K562 (cell line): ENCODE measurements at regions not wholly inside any gene's neighbourhood (a gene's known extent, or its start where the extent isn't known, plus 50 kb on each side); places are given as distances from the start of the nearest gene placed in this dataset.

Experiments
- ATAC-seq: fragments of 200-7000 bp; cut with Tn5 transposase; 3 replicates; pipeline ENCODE4 v1.9.1; 2020; ENCODE audit warnings: moderate library complexity
- BruUV-seq: library from RNA; stranded (reverse); fragments of 400-500 nt; replicated peaks from 2 replicates; lab custom pipeline; 2021; lab: Mats Ljungman, UMichigan
- CTCF ChIA-PET: fragments of 300-600 bp; formaldehyde crosslinking; extraction: SDS; loops from one replicate; lab custom pipeline; 2021; ENCODE audit warnings: low intra/inter-chr PET ratio; lab: Yijun Ruan, JAX
- POLR2A ChIA-PET: fragments of 300-600, 350-650 bp; sonication (Branson Sonifier 250); formaldehyde crosslinking; extraction: SDS; loops from one replicate; lab custom pipeline; 2021; ENCODE audit warnings: antibody characterized with exemption, inconsistent platforms; lab: Yijun Ruan, JAX
- DNase-seq, 4 experiments: peaks; one replicate each; pipeline versions ENCODE4 v3.0.0 to v3.0.0-alpha.2; 2011 to 2018; ENCODE audit warnings: low spot score in 3 of 4, mixed read lengths in 3 of 4; ENCODE audit errors: extremely low read depth in 1 of 4
- FAIRE-seq: peaks from 2 replicates; lab custom pipeline; 2011; peaks lifted over from hg19 to GRCh38; lab: Jason Lieb, UNC
- H2AFZ ChIP-seq: 2 replicates; pipeline ENCODE4 v1.6.0; 2011; ENCODE audit warnings: low read depth, low read length, control low read depth, inconsistent platforms
- H3K27ac ChIP-seq: fragments of 200-600 bp; 3 replicates; pipeline ENCODE4 v1.8.0; 2011; ENCODE audit warnings: low read depth, mild to moderate bottlenecking, control low read depth, inconsistent platforms, low read length, moderate library complexity, mixed read lengths; ENCODE audit errors: extremely low read depth
- H3K27me3 ChIP-seq, 2 experiments: fragments of 300-600 bp in 1 of 2; 2 replicates in 1 of 2; 3 replicates in 1 of 2; pipeline versions ENCODE4 v1.6.0 to v1.8.0; 2011; ENCODE audit warnings: inconsistent platforms in 2 of 2, low read length in 2 of 2, mild to moderate bottlenecking in 1 of 2, mixed read lengths in 1 of 2, moderate library complexity in 1 of 2; ENCODE audit not compliant: control insufficient read depth in 2 of 2, insufficient read depth in 2 of 2
- H3K36me3 ChIP-seq: fragments of 300-600 bp; 3 replicates; pipeline ENCODE4 v1.8.0; 2011; ENCODE audit warnings: mild to moderate bottlenecking, low read length, inconsistent platforms; ENCODE audit not compliant: control insufficient read depth, insufficient read depth
- H3K4me1 ChIP-seq, 2 experiments: fragments of 200-600 bp in 1 of 2; replicated peaks in 1 of 2; 2 replicates in 1 of 2; 3 replicates in 1 of 2; pipeline versions ENCODE4 v1.5.1 to v1.8.0; 2011; ENCODE audit warnings: inconsistent platforms in 2 of 2, low read length in 2 of 2, mild to moderate bottlenecking in 1 of 2, mixed read lengths in 1 of 2, moderate library complexity in 1 of 2; ENCODE audit not compliant: control insufficient read depth in 2 of 2, insufficient read depth in 2 of 2
- H3K4me2 ChIP-seq: 2 replicates; pipeline ENCODE4 v1.6.1; 2011; ENCODE audit warnings: low read length, control low read depth, inconsistent platforms, mixed read lengths; ENCODE audit not compliant: insufficient read depth
- H3K4me3 ChIP-seq: fragments of 200-600 bp; sonication (generic), shearing (Covaris generic); 2 replicates; pipeline ENCODE4 v1.5.1; 2016; ENCODE audit warnings: control low read depth, inconsistent platforms
- H3K79me2 ChIP-seq: fragments of 200-600 bp; 3 replicates; pipeline ENCODE4 v1.8.0; 2011; ENCODE audit warnings: low read length, inconsistent platforms; ENCODE audit not compliant: control insufficient read depth, insufficient read depth
- H3K9ac ChIP-seq, 2 experiments: 2 replicates each; pipeline versions ENCODE4 v1.6.0 to v1.6.1; 2011; ENCODE audit warnings: low read depth in 2 of 2, low read length in 2 of 2, control low read depth in 1 of 2, inconsistent platforms in 1 of 2, mild to moderate bottlenecking in 1 of 2, mixed read lengths in 1 of 2; ENCODE audit not compliant: insufficient read depth in 1 of 2
- H3K9me1 ChIP-seq: one replicate; pipeline ENCODE4 v1.6.0; 2011; ENCODE audit warnings: inconsistent platforms, mild to moderate bottlenecking, low read length, moderate library complexity; ENCODE audit not compliant: control insufficient read depth, insufficient read depth
- H3K9me3 ChIP-seq: replicated peaks from 2 replicates; pipeline ENCODE4 v1.5.1; 2011; ENCODE audit warnings: low read depth, low read length, inconsistent platforms; ENCODE audit not compliant: control insufficient read depth, insufficient read depth
- H4K20me1 ChIP-seq: replicated peaks from 2 replicates; pipeline ENCODE4 v1.6.1; 2011; ENCODE audit warnings: low read length, inconsistent platforms, mixed read lengths; ENCODE audit not compliant: control insufficient read depth, insufficient read depth
- CBX5 ChIP-seq: IDR thresholded peaks from 2 replicates; pipeline ENCODE4 v1.6.1; 2014; ENCODE audit warnings: low read depth, borderline replicate concordance
- CHD4 ChIP-seq: fragments of 200-600 bp; sonication (generic); IDR thresholded peaks from 3 replicates; pipeline ENCODE4 v1.6.1; 2012; ENCODE audit warnings: low read depth, mild to moderate bottlenecking, mixed read lengths, low read length, inconsistent platforms; ENCODE audit not compliant: insufficient read depth, insufficient replicate concordance, poor library complexity, severe bottlenecking
- FOXM1 ChIP-seq, 2 experiments: fragments of 450-650 bp in 1 of 2; sonication (generic) in 1 of 2; formaldehyde crosslinking in 1 of 2; IDR thresholded peaks; 2 replicates each; pipeline versions ENCODE4 v1.6.1 to v1.9.0; 2017 to 2022; ENCODE audit warnings: low read depth in 2 of 2, mild to moderate bottlenecking in 2 of 2, missing genetic modification reagents in 1 of 2, moderate library complexity in 1 of 2
- KAT2B ChIP-seq: IDR thresholded peaks from one replicate; pipeline ENCODE4 v1.6.1; 2012; ENCODE audit warnings: low read depth, mild to moderate bottlenecking, control low read depth, inconsistent platforms, low read length, moderate library complexity
- KLF6 ChIP-seq: fragments of 250-450 bp; sonication (Bioruptor Pico); IDR thresholded peaks from 2 replicates; pipeline ENCODE4 v1.4.0; 2020; ENCODE audit warnings: mild to moderate bottlenecking, moderate library complexity, borderline replicate concordance
- MAFF ChIP-seq: IDR thresholded peaks from 2 replicates; pipeline ENCODE4 v1.6.1; 2012; ENCODE audit warnings: low read length, improper control_type of control experiment
- MCM3 ChIP-seq: fragments of 450-650 bp; IDR thresholded peaks from 2 replicates; pipeline ENCODE4 v1.6.1; 2016
- NFIC ChIP-seq: fragments of 450-650 bp; IDR thresholded peaks from 2 replicates; pipeline ENCODE4 v1.6.1; 2017; ENCODE audit warnings: mild to moderate bottlenecking, inconsistent platforms
- NKRF ChIP-seq: fragments of 450-650 bp; IDR thresholded peaks from 2 replicates; pipeline ENCODE4 v1.6.1; 2016; ENCODE audit warnings: borderline replicate concordance
- POLR3G ChIP-seq: IDR thresholded peaks from 2 replicates; pipeline ENCODE4 v1.6.1; 2011; ENCODE audit not compliant: insufficient read length, insufficient replicate concordance; ENCODE audit errors: extremely low read depth
- RBFOX2 ChIP-seq: fragments of 200-400 bp; formaldehyde crosslinking; IDR thresholded peaks from 2 replicates; pipeline ENCODE4 v1.6.1; 2017; ENCODE audit warnings: low read depth, mild to moderate bottlenecking, low read length, moderate library complexity
- RBM15 ChIP-seq: fragments of 200-400 bp; formaldehyde crosslinking; IDR thresholded peaks from 2 replicates; pipeline ENCODE4 v1.6.1; 2018; ENCODE audit warnings: mild to moderate bottlenecking, low read length, moderate library complexity; ENCODE audit not compliant: insufficient read depth
- SRSF3 ChIP-seq: fragments of 200-400 bp; formaldehyde crosslinking; IDR thresholded peaks from 2 replicates; pipeline ENCODE4 v1.6.1; 2016; ENCODE audit warnings: mild to moderate bottlenecking, low read length, moderate library complexity; ENCODE audit not compliant: insufficient read depth
- YY1 ChIP-seq, 3 experiments: IDR thresholded peaks; 2 replicates each; pipeline ENCODE4 v1.6.1; 2011; ENCODE audit warnings: low read length in 2 of 3, mild to moderate bottlenecking in 2 of 3, moderate library complexity in 2 of 3, borderline replicate concordance in 1 of 3, control low read depth in 1 of 3, low read depth in 1 of 3; ENCODE audit not compliant: insufficient read depth in 3 of 3, insufficient replicate concordance in 2 of 3, control insufficient read depth in 1 of 3, insufficient read length in 1 of 3; ENCODE audit errors: extremely low read depth in 1 of 3
- ZNF133 ChIP-seq: fragments of 250-450 bp; sonication (Bioruptor Pico); IDR thresholded peaks from 2 replicates; pipeline ENCODE4 v1.4.0; 2020; ENCODE audit warnings: mild to moderate bottlenecking
- ZNF140 ChIP-seq: fragments of 250-450 bp; sonication (Bioruptor Pico); IDR thresholded peaks from 2 replicates; pipeline ENCODE4 v1.8.0; 2021; ENCODE audit warnings: moderate library complexity, mild to moderate bottlenecking, inconsistent platforms
- ZNF197 ChIP-seq: fragments of 200-800 bp; sonication (Bioruptor generic); IDR thresholded peaks from 2 replicates; pipeline ENCODE4 v1.6.1; 2016; ENCODE audit warnings: low read depth, missing genetic modification characterization, missing compliant biosample characterization
- ZNF23 ChIP-seq: fragments of 250-450 bp; sonication (Bioruptor Pico); IDR thresholded peaks from 2 replicates; pipeline ENCODE4 v1.4.0; 2020; ENCODE audit warnings: mild to moderate bottlenecking
- WGBS: fragments of 100-300 bp; shearing (Covaris generic); methylation state at CpG from one replicate; pipeline ENCODE4 v1.1.6; 2016; ENCODE audit warnings: low coverage, mixed read lengths; ENCODE audit not compliant: insufficient coverage; ENCODE audit errors: missing lambda C conversion rate; 5-methylcytosine and 5-hydroxymethylcytosine counted together
- in situ Hi-C: fragments of 300-500 bp; cut with MboI; formaldehyde crosslinking; loops from 4 replicates; pipeline ENCODE4 v1.15.0; 2018; ENCODE audit warnings: inconsistent platforms, mixed read lengths
- intact Hi-C: fragments of 100-400 bp; cut with micrococcal nuclease; formaldehyde crosslinking; loops from 2 replicates; pipeline ENCODE4 v1.14.2; 2022
- TF ChIP-seq, protein P1 (sequence below): fragments of 450-650 bp; formaldehyde crosslinking; IDR thresholded peaks from 2 replicates; pipeline ENCODE4 v1.4.0; 2020; ENCODE audit warnings: mild to moderate bottlenecking, moderate library complexity

- POLR2A ChIA-PET, result no interaction called here
- Histone ChIP-seq H3K36me3 (no peaks in the 10 kb centered on the region), H2AFZ (no peak overlapping the region), H3K9me1 (no peaks in the 10 kb centered on the region), H3K27me3 (no peaks in the 10 kb centered on the region), H3K4me3 (no peak overlapping the region), H4K20me1 (no peaks in the 10 kb centered on the region), H3K9ac (no peak overlapping the region), H3K4me1 (no peaks in the 10 kb centered on the region), H3K4me2 (no peak overlapping the region), H3K9me3 (no peaks in the 10 kb centered on the region), H3K27ac (no peak overlapping the region), H3K79me2 (no peaks in the 10 kb centered on the region)
- WGBS, result 1% methylated on average over 11 of the region's 11 CpGs
- CTCF ChIA-PET, result no interaction called here
- TF ChIP-seq FOXM1 (IDR thresholded peaks at IDR 0.05; ENCODE audit: low read depth) (no peak), FOXM1 (CRISPR knock-in tag; IDR thresholded peaks at IDR 0.05; ENCODE audit: low read depth) (no peak), KAT2B (no peak), KLF6 (CRISPR knock-in tag) (no peak), RBM15 (no peak), YY1 (IDR thresholded peaks at IDR 0.05; ENCODE audit: borderline replicate concordance in 1 of 3, control insufficient read depth in 1 of 3, extremely low read depth in 1 of 3, insufficient read depth in 3 of 3, insufficient read length in 1 of 3, insufficient replicate concordance in 2 of 3, low read depth in 1 of 3, low read length in 2 of 3) (no peak), ZNF197 (CRISPR knock-in tag) (no peak), NFIC (no peak), ZNF140 (CRISPR knock-in tag) (no peak), POLR3G (no peak), SRSF3 (no peak), ZNF133 (no peak), ZNF23 (CRISPR knock-in tag) (no peak), NKRF (no peak), CBX5 (no peak), CHD4 (no peak), RBFOX2 (no peak), MCM3 (no peak), MAFF (no peak)
- TF ChIP-seq, protein P1, sequence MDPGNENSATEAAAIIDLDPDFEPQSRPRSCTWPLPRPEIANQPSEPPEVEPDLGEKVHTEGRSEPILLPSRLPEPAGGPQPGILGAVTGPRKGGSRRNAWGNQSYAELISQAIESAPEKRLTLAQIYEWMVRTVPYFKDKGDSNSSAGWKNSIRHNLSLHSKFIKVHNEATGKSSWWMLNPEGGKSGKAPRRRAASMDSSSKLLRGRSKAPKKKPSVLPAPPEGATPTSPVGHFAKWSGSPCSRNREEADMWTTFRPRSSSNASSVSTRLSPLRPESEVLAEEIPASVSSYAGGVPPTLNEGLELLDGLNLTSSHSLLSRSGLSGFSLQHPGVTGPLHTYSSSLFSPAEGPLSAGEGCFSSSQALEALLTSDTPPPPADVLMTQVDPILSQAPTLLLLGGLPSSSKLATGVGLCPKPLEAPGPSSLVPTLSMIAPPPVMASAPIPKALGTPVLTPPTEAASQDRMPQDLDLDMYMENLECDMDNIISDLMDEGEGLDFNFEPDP, result no peak
- intact Hi-C loops (no loop called here), in situ Hi-C loops (no loop called here)
- BruUV-seq, result no TSS peak
- no peak for DNase-seq
- ATAC-seq, result no peak
- no peak for FAIRE-seq
Measured at GRCh38 chr7:46603780-46604179, 682.7 kb upstream of the IGFBP3 start.
